ENCODE measurements at regions not wholly inside any gene's neighbourhood (a gene's known extent, or its start where the extent isn't known, plus 50 kb on each side); places are given as distances from the start of the nearest gene placed in this dataset.

- TF ChIP-seq RCOR1 (conservative IDR thresholded peaks at IDR 0.05; ENCODE audit: low read depth, low read length) (no peak), EGR1 (IDR thresholded peaks at IDR 0.05; ENCODE audit: borderline replicate concordance in 1 of 2, low read depth in 2 of 2, low read length in 2 of 2) (no peak), CTCF (IDR thresholded peaks at IDR 0.05 in 2 of 3, conservative IDR thresholded peaks at IDR 0.05 in 1 of 3; ENCODE audit: control insufficient read depth in 2 of 3, extremely low read depth in 1 of 3, insufficient read depth in 1 of 3, low read depth in 3 of 3, low read length in 3 of 3) (no peak), BMI1 (IDR thresholded peaks at IDR 0.05; ENCODE audit: borderline replicate concordance) (no peak), ZBTB11 (CRISPR knock-in tag; IDR thresholded peaks at IDR 0.05) (no peak), ZNF274 (IDR thresholded peaks at IDR 0.05; ENCODE audit: insufficient read depth, insufficient read length) (no peak), SUPT20H (IDR thresholded peaks at IDR 0.05; ENCODE audit: borderline replicate concordance, control insufficient read depth, low read depth, low read length) (no peak), HDAC2 (IDR thresholded peaks at IDR 0.05) (no peak), TCF12 (IDR thresholded peaks at IDR 0.05; ENCODE audit: low read depth, low read length) (no peak), SIN3A (IDR thresholded peaks at IDR 0.05; ENCODE audit: low read depth, low read length) (no peak), SMC3 (IDR thresholded peaks at IDR 0.05; ENCODE audit: borderline replicate concordance, low read length) (no peak), CEBPB (IDR thresholded peaks at IDR 0.05; ENCODE audit: borderline replicate concordance in 1 of 2, low read depth in 2 of 2, low read length in 2 of 2) (no peak), POLR2AphosphoS5 (IDR thresholded peaks at IDR 0.05; ENCODE audit: low read length) (no peak)
Observed at GRCh38 chr6:126625019-126625418, 285.1 kb downstream of the CENPW start.

All from GM12878 (cell line).